Suprapubic skin (tissue), 4 donors: ENCODE measurements at regions not wholly inside any gene's neighbourhood (a gene's known extent, or its start where the extent isn't known, plus 50 kb on each side); places are given as distances from the start of the nearest gene placed in this dataset.

Experiments
- DNase-seq, 2 donors: peaks; one replicate each; pipeline ENCODE4 v3.0.0-alpha.2; 2019; ENCODE audit warnings: low spot score in 2 of 2
- H3K27ac ChIP-seq: fragments of 200-600 bp; sonication (generic); one replicate; pipeline ENCODE4 v1.5.1; 2019
- H3K27me3 ChIP-seq: fragments of 200-600 bp; sonication (generic); one replicate; pipeline ENCODE4 v1.5.1; 2019
- H3K36me3 ChIP-seq: fragments of 200-600 bp; sonication (generic); one replicate; pipeline ENCODE4 v1.5.1; 2019
- H3K4me1 ChIP-seq: fragments of 200-600 bp; sonication (generic); one replicate; pipeline ENCODE4 v1.5.1; 2019
- H3K4me3 ChIP-seq: fragments of 200-600 bp; sonication (generic); one replicate; pipeline ENCODE4 v1.5.1; 2019; ENCODE audit warnings: mild to moderate bottlenecking
- H3K9me3 ChIP-seq: fragments of 200-600 bp; sonication (generic); one replicate; pipeline ENCODE4 v1.5.1; 2019
- CTCF ChIP-seq, 2 donors: fragments of 200-600 bp in 1 of 2; fragments of 450-650 bp in 1 of 2; sonication (generic) in 1 of 2; IDR thresholded peaks; one replicate each; pipeline ENCODE4 v1.5.1; 2016 to 2019; ENCODE audit warnings: antibody characterized with exemption in 2 of 2, mild to moderate bottlenecking in 1 of 2, moderate library complexity in 1 of 2
- EP300 ChIP-seq: sonication (generic); formaldehyde crosslinking; IDR thresholded peaks from one replicate; pipeline ENCODE4 v1.6.1; 2017; ENCODE audit warnings: antibody characterized with exemption
- POLR2A ChIP-seq, 2 donors: fragments of 450-650 bp; IDR thresholded peaks; one replicate each; pipeline ENCODE4 v1.6.1; 2017; ENCODE audit warnings: antibody characterized with exemption in 2 of 2, mild to moderate bottlenecking in 2 of 2, moderate library complexity in 2 of 2
- POLR2AphosphoS5 ChIP-seq, 3 donors: sonication (generic); formaldehyde crosslinking; IDR thresholded peaks; one replicate each; pipeline ENCODE4 v1.6.1; 2017; ENCODE audit warnings: antibody characterized with exemption in 3 of 3
- WGBS: methylation state at CpG from one replicate; pipeline ENCODE4 v1.1.5; 2018; 5-methylcytosine and 5-hydroxymethylcytosine counted together

- H3K27me3 ChIP-seq = no peaks in the 10 kb centered on the region
- H3K9me3 ChIP-seq = no peaks in the 10 kb centered on the region
- no peak for DNase-seq
- no peak overlapping the region for H3K27ac ChIP-seq
- H3K4me1 ChIP-seq = no peaks in the 10 kb centered on the region
- TF ChIP-seq POLR2AphosphoS5 (IDR thresholded peaks at IDR 0.05) (no peak), POLR2A (IDR thresholded peaks at IDR 0.05) (no peak), CTCF (IDR thresholded peaks at IDR 0.05) (no peak), EP300 (no peak)
- 85% methylated on average over 3 of the region's 3 CpGs for WGBS
- H3K4me3 ChIP-seq = no peak overlapping the region
- no peaks in the 10 kb centered on the region for H3K36me3 ChIP-seq
These were observed 99.9 kb upstream of the BNC2 start for GRCh38 chr9:16970321-16970720.

DNA sequence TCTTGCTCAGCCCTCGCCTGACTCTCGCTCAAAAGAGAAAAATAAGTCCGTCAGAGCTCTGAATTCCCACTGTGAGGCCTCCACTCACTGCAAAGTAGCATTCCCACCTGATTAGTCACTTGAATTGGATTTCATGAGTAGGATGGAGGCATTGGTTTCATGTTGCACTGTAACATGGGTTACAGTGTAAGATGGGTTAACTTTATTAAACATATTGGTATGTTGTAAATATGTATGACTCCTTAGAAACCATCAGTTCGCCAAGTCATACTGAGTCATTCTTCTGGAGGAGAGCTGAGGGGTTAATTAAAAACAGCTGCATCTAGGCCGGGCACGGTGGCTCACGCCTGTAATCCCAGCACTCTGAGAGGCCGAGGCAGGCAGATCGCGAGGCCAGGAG is 93.8 kb upstream of the BNC2 start:
- H3K4me3 ChIP-seq = no peak overlapping the region
- H3K4me1 ChIP-seq = no peaks in the 10 kb centered on the region
- WGBS = 76% methylated on average over 10 of the region's 10 CpGs
- no peak overlapping the region for H3K27ac ChIP-seq
- no peaks in the 10 kb centered on the region for H3K9me3 ChIP-seq
- H3K27me3 ChIP-seq = no peaks in the 10 kb centered on the region
- no peaks in the 10 kb centered on the region for H3K36me3 ChIP-seq
- DNase-seq = no peak
- TF ChIP-seq EP300 (no peak), POLR2A (IDR thresholded peaks at IDR 0.05) (no peak), CTCF (IDR thresholded peaks at IDR 0.05) (no peak), POLR2AphosphoS5 (IDR thresholded peaks at IDR 0.05) (no peak)

DNA sequence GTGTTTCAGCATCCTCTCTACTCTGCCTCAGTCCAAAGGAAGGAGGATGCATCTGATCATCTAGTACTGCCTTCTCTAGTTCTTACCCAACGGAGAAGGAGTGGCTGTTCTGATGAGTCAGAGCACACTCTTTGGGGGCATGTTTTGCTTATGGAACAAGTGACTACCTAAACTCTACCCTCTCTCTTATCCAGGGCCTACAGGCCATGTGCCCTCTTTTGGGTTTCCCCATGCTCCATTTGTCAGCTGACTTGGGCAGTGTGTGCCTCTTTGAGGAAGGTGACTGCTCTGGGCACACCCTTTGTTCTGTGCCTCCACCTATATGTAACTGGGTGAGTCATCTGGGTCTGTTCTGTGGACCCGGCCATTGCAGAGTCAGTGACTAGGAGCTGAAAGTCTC is 89.6 kb upstream of the BNC2 start:
- WGBS = 73% methylated on average over 2 of the region's 2 CpGs
- Histone ChIP-seq H3K4me1 (no peaks in the 10 kb centered on the region), H3K36me3 (no peaks in the 10 kb centered on the region), H3K27me3 (no peaks in the 10 kb centered on the region), H3K4me3 (no peak overlapping the region), H3K27ac (no peak overlapping the region), H3K9me3 (no peaks in the 10 kb centered on the region)
- TF ChIP-seq CTCF (IDR thresholded peaks at IDR 0.05) (no peak), EP300 (no peak), POLR2AphosphoS5 (IDR thresholded peaks at IDR 0.05) (no peak), POLR2A (IDR thresholded peaks at IDR 0.05) (no peak)
- no peak for DNase-seq

- Histone ChIP-seq H3K4me1 (no peaks in the 10 kb centered on the region), H3K4me3 (no peak overlapping the region), H3K27ac (no peak overlapping the region), H3K36me3 (no peaks in the 10 kb centered on the region), H3K27me3 (no peaks in the 10 kb centered on the region), H3K9me3 (no peaks in the 10 kb centered on the region)
- TF ChIP-seq POLR2AphosphoS5 (IDR thresholded peaks at IDR 0.05) (no peak), POLR2A (IDR thresholded peaks at IDR 0.05) (no peak), EP300 (no peak), CTCF (IDR thresholded peaks at IDR 0.05) (no peak)
- DNase-seq = no peak
These were observed 88.9 kb upstream of the BNC2 start for GRCh38 chr9:16959391-16959790.

- DNase-seq = no peak
- Histone ChIP-seq H3K4me1 (no peaks in the 10 kb centered on the region), H3K27me3 (no peaks in the 10 kb centered on the region), H3K36me3 (no peaks in the 10 kb centered on the region), H3K27ac (no peak overlapping the region), H3K9me3 (no peaks in the 10 kb centered on the region), H3K4me3 (no peak overlapping the region)
- 89% methylated on average over 2 of the region's 2 CpGs for WGBS
- TF ChIP-seq EP300 = no peak
- TF ChIP-seq CTCF (IDR thresholded peaks at IDR 0.05) = no peak
- TF ChIP-seq POLR2A (IDR thresholded peaks at IDR 0.05) = no peak
- TF ChIP-seq POLR2AphosphoS5 (IDR thresholded peaks at IDR 0.05) = no peak
These were observed 83.6 kb upstream of the BNC2 start for GRCh38 chr9:16954040-16954439.
